H1 (cell line): ENCODE measurements at regions not wholly inside any gene's neighbourhood (a gene's known extent, or its start where the extent isn't known, plus 50 kb on each side); places are given as distances from the start of the nearest gene placed in this dataset.

Source experiments
- CTCF ChIA-PET: fragments of 300-600 bp; sonication (Branson Sonifier 250); formaldehyde crosslinking; loops from one replicate; lab custom pipeline; 2021; ENCODE audit not compliant: partially characterized antibody; lab: Charles Lee
- POLR2A ChIA-PET: fragments of 300-600 bp; sonication (Branson Sonifier 250); formaldehyde crosslinking; loops from one replicate; lab custom pipeline; 2021; ENCODE audit warnings: inconsistent platforms; ENCODE audit not compliant: partially characterized antibody; lab: Charles Lee
- DNase-seq, 2 experiments: peaks; one replicate each; pipeline versions ENCODE4 v3.0.0 to v3.0.0-alpha.2; 2010 to 2022; ENCODE audit warnings: low spot score in 2 of 2, low read depth in 1 of 2, mixed read lengths in 1 of 2
- FAIRE-seq: peaks from 2 replicates; lab custom pipeline; 2011; peaks lifted over from hg19 to GRCh38; lab: Jason Lieb, UNC
- H2AFZ ChIP-seq: 2 replicates; pipeline ENCODE4 v1.8.1; 2012; ENCODE audit warnings: low read length, inconsistent platforms
- H2AK5ac ChIP-seq: 2 replicates; pipeline ENCODE4 v1.6.1; 2013; ENCODE audit warnings: low read depth, low read length
- H2BK120ac ChIP-seq: replicated peaks from 2 replicates; pipeline ENCODE3; 2013; ENCODE audit warnings: low read depth, low read length, inconsistent platforms
- H2BK12ac ChIP-seq: 2 replicates; pipeline ENCODE4 v1.6.1; 2013; ENCODE audit warnings: low read depth, low read length
- H2BK15ac ChIP-seq: 2 replicates; pipeline ENCODE4 v1.6.1; 2013; ENCODE audit warnings: low read length
- H2BK20ac ChIP-seq: 2 replicates; pipeline ENCODE4 v1.6.1; 2013; ENCODE audit warnings: low read length
- H2BK5ac ChIP-seq: 2 replicates; pipeline ENCODE4 v1.6.1; 2013; ENCODE audit warnings: low read depth, low read length
- H3K14ac ChIP-seq: 2 replicates; pipeline ENCODE4 v1.6.1; 2013; ENCODE audit warnings: inconsistent platforms; ENCODE audit not compliant: insufficient read length
- H3K18ac ChIP-seq: 2 replicates; pipeline ENCODE4 v1.6.1; 2013; ENCODE audit warnings: low read length; ENCODE audit errors: extremely low read depth
- H3K23ac ChIP-seq: 2 replicates; pipeline ENCODE4 v1.6.1; 2013; ENCODE audit warnings: inconsistent platforms; ENCODE audit not compliant: insufficient read length
- H3K23me2 ChIP-seq: 2 replicates; pipeline ENCODE4 v1.6.1; 2013; ENCODE audit warnings: low read depth, low read length
- H3K27ac ChIP-seq: 2 replicates; pipeline ENCODE4 v1.6.1; 2011; ENCODE audit warnings: low read depth, low read length, inconsistent platforms
- H3K27me3 ChIP-seq, 4 experiments: replicated peaks in 1 of 4; 1 replicate in 1 of 4; 2 replicates in 3 of 4; pipeline versions ENCODE4 v1.6.1 to v1.8.1; 2011 to 2013; ENCODE audit warnings: low read length in 3 of 4, mild to moderate bottlenecking in 3 of 4, inconsistent platforms in 2 of 4, mixed read lengths in 2 of 4, moderate library complexity in 1 of 4; ENCODE audit not compliant: control insufficient read depth in 3 of 4, insufficient read depth in 3 of 4; ENCODE audit errors: extremely low read depth in 1 of 4
- H3K36me3 ChIP-seq, 4 experiments: 2 replicates each; pipeline versions ENCODE4 v1.6.1 to v1.8.1; 2011 to 2013; ENCODE audit warnings: mild to moderate bottlenecking in 4 of 4, low read length in 3 of 4, moderate library complexity in 2 of 4, control low read depth in 1 of 4, inconsistent platforms in 1 of 4; ENCODE audit not compliant: insufficient read depth in 4 of 4, control insufficient read depth in 2 of 4
- H3K4ac ChIP-seq: replicated peaks from 2 replicates; pipeline ENCODE3; 2013; ENCODE audit warnings: low read length, low read depth, mixed read lengths, inconsistent platforms; ENCODE audit not compliant: insufficient read length
- H3K4me1 ChIP-seq, 4 experiments: replicated peaks in 1 of 4; 1 replicate in 1 of 4; 2 replicates in 3 of 4; pipeline versions ENCODE4 v1.6.1 to v1.8.1; 2011 to 2013; ENCODE audit warnings: low read length in 3 of 4, inconsistent platforms in 2 of 4, mixed read lengths in 1 of 4; ENCODE audit not compliant: insufficient read depth in 4 of 4, control insufficient read depth in 3 of 4
- H3K4me2 ChIP-seq, 2 experiments: 2 replicates each; pipeline versions ENCODE4 v1.6.1 to v1.8.1; 2011 to 2013; ENCODE audit warnings: low read depth in 2 of 2, low read length in 2 of 2, control low read depth in 1 of 2, inconsistent platforms in 1 of 2, mild to moderate bottlenecking in 1 of 2; ENCODE audit not compliant: insufficient read depth in 1 of 2
- H3K4me3 ChIP-seq, 4 experiments: fragments of 200-600, 300-600 bp in 1 of 4; sonication (generic), shearing (Covaris generic), sonication (Bioruptor Twin) in 1 of 4; 2 replicates each; pipeline versions ENCODE4 v1.5.1 to v1.8.1; 2011 to 2016; ENCODE audit warnings: low read length in 4 of 4, low read depth in 3 of 4, control low read depth in 2 of 4, inconsistent platforms in 2 of 4, mild to moderate bottlenecking in 2 of 4, mixed read lengths in 1 of 4, moderate library complexity in 1 of 4; ENCODE audit not compliant: insufficient read depth in 2 of 4; ENCODE audit errors: extremely low read depth in 1 of 4
- H3K56ac ChIP-seq: replicated peaks from 2 replicates; pipeline ENCODE3; 2013; ENCODE audit warnings: low read depth, mild to moderate bottlenecking, mixed read lengths, low read length, inconsistent platforms; ENCODE audit not compliant: insufficient read length
- H3K79me1 ChIP-seq: 2 replicates; pipeline ENCODE4 v1.6.1; 2013; ENCODE audit warnings: low read depth, low read length, control low read depth
- H3K79me2 ChIP-seq, 2 experiments: 2 replicates each; pipeline versions ENCODE4 v1.6.1 to v1.8.1; 2012 to 2013; ENCODE audit warnings: low read length in 2 of 2, mild to moderate bottlenecking in 2 of 2, inconsistent platforms in 1 of 2; ENCODE audit not compliant: insufficient read depth in 2 of 2, control insufficient read depth in 1 of 2
- H3K9ac ChIP-seq, 4 experiments: replicated peaks in 1 of 4; 1 replicate in 1 of 4; 2 replicates in 3 of 4; pipeline versions ENCODE4 v1.6.1 to v1.8.1; 2011 to 2013; ENCODE audit warnings: low read depth in 3 of 4, low read length in 3 of 4, control low read depth in 2 of 4, mild to moderate bottlenecking in 2 of 4, moderate library complexity in 2 of 4, inconsistent platforms in 1 of 4; ENCODE audit errors: extremely low read depth in 1 of 4
- H3K9me3 ChIP-seq, 2 experiments: 2 replicates each; pipeline versions ENCODE4 v1.6.1 to v1.8.1; 2012 to 2013; ENCODE audit warnings: mild to moderate bottlenecking in 2 of 2, moderate library complexity in 2 of 2, control low read depth in 1 of 2, inconsistent platforms in 1 of 2, low read depth in 1 of 2, low read length in 1 of 2, mixed read lengths in 1 of 2; ENCODE audit not compliant: insufficient read depth in 2 of 2
- H4K20me1 ChIP-seq, 2 experiments: replicated peaks in 1 of 2; 2 replicates each; pipeline versions ENCODE3 to v1.8.1; 2011 to 2013; ENCODE audit warnings: inconsistent platforms in 2 of 2, low read length in 2 of 2, mild to moderate bottlenecking in 1 of 2; ENCODE audit not compliant: insufficient read depth in 2 of 2, control insufficient read depth in 1 of 2
- H4K5ac ChIP-seq: 2 replicates; pipeline ENCODE4 v1.6.1; 2013; ENCODE audit warnings: low read length, low read depth, mixed read lengths, inconsistent platforms; ENCODE audit not compliant: insufficient read length
- H4K8ac ChIP-seq: 2 replicates; pipeline ENCODE4 v1.8.0; 2013; ENCODE audit warnings: mild to moderate bottlenecking, moderate library complexity, low read length, inconsistent platforms; ENCODE audit not compliant: insufficient read depth; ENCODE audit errors: extremely low read depth
- H4K91ac ChIP-seq: replicated peaks from 2 replicates; pipeline ENCODE3; 2013; ENCODE audit warnings: low read length, mixed read lengths, inconsistent platforms; ENCODE audit not compliant: insufficient read length
- CTBP2 ChIP-seq: IDR thresholded peaks from 2 replicates; pipeline ENCODE4 v1.7.0; 2011; ENCODE audit warnings: borderline replicate concordance, mild to moderate bottlenecking, moderate library complexity, mixed read lengths, low read length; ENCODE audit not compliant: insufficient read depth, insufficient read length
- EP300 ChIP-seq, 2 experiments: IDR thresholded peaks; 1 replicate in 1 of 2; 2 replicates in 1 of 2; pipeline ENCODE4 v1.6.1; 2011 to 2012; ENCODE audit warnings: low read depth in 2 of 2, low read length in 2 of 2, mild to moderate bottlenecking in 2 of 2, borderline replicate concordance in 1 of 2, inconsistent platforms in 1 of 2, moderate library complexity in 1 of 2
- KDM1A ChIP-seq: fragments of 200-600, 300-600 bp; sonication (generic); IDR thresholded peaks from 2 replicates; pipeline ENCODE4 v1.7.1; 2016; ENCODE audit warnings: mild to moderate bottlenecking, low read length, borderline replicate concordance
- MAFK ChIP-seq: IDR thresholded peaks from 2 replicates; pipeline ENCODE4 v1.6.1; 2012; ENCODE audit warnings: low read depth, mild to moderate bottlenecking, improper control_type of control experiment, low read length
- POLR2AphosphoS5 ChIP-seq: IDR thresholded peaks from 2 replicates; pipeline ENCODE4 v1.6.1; 2011; ENCODE audit warnings: low read depth, low read length
- TBP ChIP-seq: IDR thresholded peaks from 2 replicates; pipeline ENCODE4 v1.6.1; 2011; ENCODE audit warnings: low read depth, low read length, improper control_type of control experiment
- WGBS, 2 experiments: shearing (Covaris generic) in 1 of 2; methylation state at CpG; one replicate each; pipeline versions ENCODE4 v1.1.6 to v1.1.7; 2013 to 2015; ENCODE audit warnings: low lambda C conversion rate in 2 of 2, mixed read lengths in 2 of 2, inconsistent platforms in 1 of 2, low coverage in 1 of 2, missing lambda C conversion rate in 1 of 2; ENCODE audit not compliant: insufficient replicate concordance in 2 of 2, insufficient coverage in 1 of 2, insufficient read length in 1 of 2; ENCODE audit errors: extremely low coverage in 1 of 2, missing lambda C conversion rate in 1 of 2; 5-methylcytosine and 5-hydroxymethylcytosine counted together

DNA sequence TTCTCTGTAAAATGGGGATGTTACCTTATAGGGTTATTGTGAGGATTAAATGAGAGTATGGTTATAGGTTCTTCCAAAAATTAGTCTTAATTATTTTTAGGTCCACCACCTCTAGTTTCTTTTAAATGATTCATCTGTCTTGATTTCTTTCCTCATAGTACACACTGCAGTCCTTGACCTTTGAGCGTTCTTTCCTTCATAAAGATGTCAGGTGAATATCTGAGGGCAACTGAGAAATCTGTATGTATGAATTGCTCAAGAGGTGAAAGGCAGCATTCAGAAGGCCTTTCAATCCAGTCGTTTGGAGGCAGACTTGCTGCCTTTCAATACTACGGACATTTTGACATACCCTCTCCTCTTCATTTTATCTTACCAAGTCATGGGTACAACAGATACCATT is 380.7 kb downstream of the INSC start:
- Histone ChIP-seq H3K23ac (no peak overlapping the region), H3K23me2 (no peaks in the 10 kb centered on the region), H3K27ac (no peak overlapping the region), H3K4me2 (no peak overlapping the region), H4K91ac (no peak overlapping the region), H3K56ac (no peak overlapping the region), H3K79me1 (no peaks in the 10 kb centered on the region), H4K8ac (no peak overlapping the region), H2BK5ac (no peak overlapping the region), H4K5ac (no peak overlapping the region), H3K27me3 (no peaks in the 10 kb centered on the region), H2BK15ac (no peak overlapping the region), H3K79me2 (no peaks in the 10 kb centered on the region), H3K9me3 (no peaks in the 10 kb centered on the region), H3K4me1 (peaks cover 0 to 2% (median under 1%) of the 10 kb centered on the region in 4 experiments; a peak in 3 of 7 replicates), H4K20me1 (no peaks in the 10 kb centered on the region), H3K36me3 (no peaks in the 10 kb centered on the region), H3K18ac (no peak overlapping the region), H2BK120ac (no peak overlapping the region), H3K4ac (no peak overlapping the region), H2AK5ac (no peak overlapping the region), H2AFZ (no peak overlapping the region), H2BK12ac (no peak overlapping the region), H3K4me3 (no peak overlapping the region), H3K14ac (no peak overlapping the region), H3K9ac (no peak overlapping the region), H2BK20ac (no peak overlapping the region)
- TF ChIP-seq KDM1A (no peak), CTBP2 (no peak), POLR2AphosphoS5 (no peak), TBP (no peak), MAFK (no peak), EP300 (IDR thresholded peaks at IDR 0.05; ENCODE audit: borderline replicate concordance in 1 of 2, low read depth in 2 of 2, low read length in 2 of 2) (no peak)
- DNase-seq: no peak
- CTCF ChIA-PET: interaction anchor here (1.8 kb wide), 1 partner anchor 11 kb away, joined by 3 read pairs; no protein-coding TSS in a partner anchor
- FAIRE-seq: no peak
- POLR2A ChIA-PET: no interaction called here
- 62% methylated on average over 3 of the region's 3 CpGs; no CpG with 5 or more reads in 1 of the 2 experiments for WGBS, 2 experiments
